ENCODE measurements at regions not wholly inside any gene's neighbourhood (a gene's known extent, or its start where the extent isn't known, plus 50 kb on each side); places are given as distances from the start of the nearest gene placed in this dataset.
"Not testable (repeated sequence)": the region's sequence is repeated elsewhere in the genome, so short reads cannot be mapped to it uniquely, and the experiment has no call there.

- Mint-ChIP-seq H3K4me1 (no peaks in the 10 kb centered on the region), H3K4me3 (no peak overlapping the region), H3K36me3 (no peaks in the 10 kb centered on the region), H3K9me3 (peaks cover 3% of the 10 kb centered on the region), H3K27me3 (peaks cover 7% of the 10 kb centered on the region), H3K27ac (no peak overlapping the region)
- ATAC-seq (ENCODE audit: low read depth) (no peak), DNase-seq (no peak)
- POLR2A ChIA-PET = no interaction called here
These were observed 66.6 kb downstream of the LACC1 start for GRCh38 chr13:43946281-43946680.

- H3K4me1 Mint-ChIP-seq = no peaks in the 10 kb centered on the region
- H3K4me3 Mint-ChIP-seq = no peak overlapping the region
- POLR2A ChIA-PET = no interaction called here
- ATAC-seq (ENCODE audit: low read depth) (no peak), DNase-seq (no peak)
- no peak overlapping the region for H3K27ac Mint-ChIP-seq
- H3K27me3 Mint-ChIP-seq = peaks cover 12% of the 10 kb centered on the region
- no peaks in the 10 kb centered on the region for H3K36me3 Mint-ChIP-seq
- H3K9me3 Mint-ChIP-seq = peaks cover 3% of the 10 kb centered on the region
These were observed 68.3 kb downstream of the LACC1 start for GRCh38 chr13:43947897-43948458.

- ATAC-seq (ENCODE audit: low read depth) (no peak), DNase-seq (no peak)
- no peaks in the 10 kb centered on the region for H3K36me3 Mint-ChIP-seq
- no peak overlapping the region for H3K27ac Mint-ChIP-seq
- no peaks in the 10 kb centered on the region for H3K4me1 Mint-ChIP-seq
- H3K9me3 Mint-ChIP-seq = no peaks in the 10 kb centered on the region
- POLR2A ChIA-PET = no interaction called here
- no peak overlapping the region for H3K4me3 Mint-ChIP-seq
- peaks cover 27% of the 10 kb centered on the region for H3K27me3 Mint-ChIP-seq
These were observed 73.7 kb downstream of the LACC1 start for GRCh38 chr13:43953370-43953769.

GRCh38 chr13:43956975-43957374, 77.3 kb downstream of the LACC1 start:
- H3K36me3 Mint-ChIP-seq; H3K9me3 Mint-ChIP-seq; H3K27ac Mint-ChIP-seq; ATAC-seq (ENCODE audit: low read depth); H3K4me1 Mint-ChIP-seq; H3K4me3 Mint-ChIP-seq; POLR2A ChIA-PET; DNase-seq: not testable (repeated sequence)
- peaks cover 22% of the 10 kb centered on the region for H3K27me3 Mint-ChIP-seq

- Mint-ChIP-seq H3K4me1 (no peaks in the 10 kb centered on the region), H3K4me3 (no peak overlapping the region), H3K9me3 (no peaks in the 10 kb centered on the region), H3K27ac (no peak overlapping the region), H3K27me3 (peaks cover 16% of the 10 kb centered on the region), H3K36me3 (no peaks in the 10 kb centered on the region)
- POLR2A ChIA-PET = no interaction called here
- ATAC-seq (ENCODE audit: low read depth) = no peak
- no peak for DNase-seq
These were observed 79.6 kb downstream of the LACC1 start for GRCh38 chr13:43959291-43959690.

GRCh38 chr13:43961909-43962308, 82.2 kb downstream of the LACC1 start:
- H3K27ac Mint-ChIP-seq = no peak overlapping the region
- peaks cover 8% of the 10 kb centered on the region for H3K27me3 Mint-ChIP-seq
- no peaks in the 10 kb centered on the region for H3K4me1 Mint-ChIP-seq
- no peaks in the 10 kb centered on the region for H3K36me3 Mint-ChIP-seq
- no peak overlapping the region for H3K4me3 Mint-ChIP-seq
- no peak for DNase-seq
- no peaks in the 10 kb centered on the region for H3K9me3 Mint-ChIP-seq
- POLR2A ChIA-PET = no interaction called here
- no peak for ATAC-seq (ENCODE audit: low read depth)

GRCh38 chr13:43963726-43964125, 84.0 kb downstream of the LACC1 start:
- no peaks in the 10 kb centered on the region for H3K27me3 Mint-ChIP-seq
- ATAC-seq (ENCODE audit: low read depth) = no peak
- no peaks in the 10 kb centered on the region for H3K36me3 Mint-ChIP-seq
- no peaks in the 10 kb centered on the region for H3K9me3 Mint-ChIP-seq
- POLR2A ChIA-PET = no interaction called here
- H3K4me1 Mint-ChIP-seq = no peaks in the 10 kb centered on the region
- no peak overlapping the region for H3K27ac Mint-ChIP-seq
- no peak overlapping the region for H3K4me3 Mint-ChIP-seq
- no peak for DNase-seq

GRCh38 chr13:43964698-43965458, 85.2 kb downstream of the LACC1 start:
- Mint-ChIP-seq H3K4me3 (no peak overlapping the region), H3K27ac (no peak overlapping the region), H3K36me3 (no peaks in the 10 kb centered on the region), H3K9me3 (peaks cover 1% of the 10 kb centered on the region), H3K27me3 (no peaks in the 10 kb centered on the region), H3K4me1 (no peaks in the 10 kb centered on the region)
- DNase-seq (no peak), ATAC-seq (ENCODE audit: low read depth) (no peak)
- POLR2A ChIA-PET = no interaction called here

- H3K27me3 Mint-ChIP-seq = no peaks in the 10 kb centered on the region
- no peaks in the 10 kb centered on the region for H3K4me1 Mint-ChIP-seq
- H3K4me3 Mint-ChIP-seq = no peak overlapping the region
- H3K9me3 Mint-ChIP-seq = peaks cover 1% of the 10 kb centered on the region
- POLR2A ChIA-PET = no interaction called here
- DNase-seq = no peak
- ATAC-seq (ENCODE audit: low read depth) = no peak
- H3K36me3 Mint-ChIP-seq = no peaks in the 10 kb centered on the region
- H3K27ac Mint-ChIP-seq = no peak overlapping the region
These were observed 85.7 kb downstream of the LACC1 start for GRCh38 chr13:43965459-43965845.

- H3K4me3 Mint-ChIP-seq; H3K27ac Mint-ChIP-seq; DNase-seq; H3K36me3 Mint-ChIP-seq; H3K4me1 Mint-ChIP-seq; H3K9me3 Mint-ChIP-seq; ATAC-seq (ENCODE audit: low read depth); POLR2A ChIA-PET; H3K27me3 Mint-ChIP-seq: not testable (repeated sequence)
These were observed 88.7 kb downstream of the LACC1 start for GRCh38 chr13:43968251-43968942.

GRCh38 chr13:43968943-43969690, 89.4 kb downstream of the LACC1 start:
- H3K27ac Mint-ChIP-seq; H3K27me3 Mint-ChIP-seq; H3K4me1 Mint-ChIP-seq; H3K9me3 Mint-ChIP-seq; POLR2A ChIA-PET; H3K4me3 Mint-ChIP-seq; DNase-seq; H3K36me3 Mint-ChIP-seq; ATAC-seq (ENCODE audit: low read depth): not testable (repeated sequence)

GRCh38 chr13:43969919-43970318, 90.2 kb downstream of the LACC1 start:
- DNase-seq; H3K4me1 Mint-ChIP-seq; H3K27ac Mint-ChIP-seq; H3K36me3 Mint-ChIP-seq; H3K27me3 Mint-ChIP-seq; H3K4me3 Mint-ChIP-seq; POLR2A ChIA-PET; H3K9me3 Mint-ChIP-seq; ATAC-seq (ENCODE audit: low read depth): not testable (repeated sequence)

GRCh38 chr13:43970520-43971242, 91.0 kb downstream of the LACC1 start:
- ATAC-seq (ENCODE audit: low read depth); H3K9me3 Mint-ChIP-seq; H3K27me3 Mint-ChIP-seq; H3K4me1 Mint-ChIP-seq; H3K36me3 Mint-ChIP-seq; DNase-seq; H3K4me3 Mint-ChIP-seq; H3K27ac Mint-ChIP-seq; POLR2A ChIA-PET: not testable (repeated sequence)

Data from activated naive CD8-positive, alpha-beta T cell treated with anti-CD3 and anti-CD28 coated beads, Interleukin-2, amount 10 ng/mL, durations not matched to agents 7 days and 5 days (primary cell).